Right atrium auricular region (tissue), 2 donors: ENCODE measurements at regions not wholly inside any gene's neighbourhood (a gene's known extent, or its start where the extent isn't known, plus 50 kb on each side); places are given as distances from the start of the nearest gene placed in this dataset.
"Not testable (repeated sequence)": the region's sequence is repeated elsewhere in the genome, so short reads cannot be mapped to it uniquely, and the experiment has no call there.

Source experiments
- DNase-seq: peaks from one replicate; pipeline ENCODE4 v3.0.0-alpha.2; 2019; ENCODE audit warnings: low spot score
- H3K27ac ChIP-seq, 2 donors: fragments of 200-600 bp; sonication (generic); 1 replicate in 1 of 2; 2 replicates in 1 of 2; pipeline ENCODE4 v1.5.1; 2016 to 2019
- H3K27me3 ChIP-seq, 2 donors: fragments of 200-600 bp; sonication (generic); one replicate each; pipeline versions ENCODE4 v1.5.1 to v1.6.0; 2017 to 2019
- H3K36me3 ChIP-seq: fragments of 200-600 bp; sonication (generic); one replicate; pipeline ENCODE4 v1.5.1; 2016
- H3K4me1 ChIP-seq, 2 donors: fragments of 200-600 bp; sonication (generic); one replicate each; pipeline versions ENCODE4 v1.5.1 to v1.6.0; 2017 to 2019
- H3K4me3 ChIP-seq, 2 donors: fragments of 200-600 bp; sonication (generic); 1 replicate in 1 of 2; 2 replicates in 1 of 2; pipeline ENCODE4 v1.5.1; 2017 to 2019; ENCODE audit warnings: mild to moderate bottlenecking in 1 of 2, moderate library complexity in 1 of 2
- H3K9me3 ChIP-seq, 2 donors: fragments of 200-600 bp; sonication (generic); one replicate each; pipeline ENCODE4 v1.5.1; 2019
- CTCF ChIP-seq, 2 donors: fragments of 200-600 bp; sonication (generic); IDR thresholded peaks; one replicate each; pipeline ENCODE4 v1.5.1; 2019; ENCODE audit warnings: antibody characterized with exemption in 2 of 2

DNA sequence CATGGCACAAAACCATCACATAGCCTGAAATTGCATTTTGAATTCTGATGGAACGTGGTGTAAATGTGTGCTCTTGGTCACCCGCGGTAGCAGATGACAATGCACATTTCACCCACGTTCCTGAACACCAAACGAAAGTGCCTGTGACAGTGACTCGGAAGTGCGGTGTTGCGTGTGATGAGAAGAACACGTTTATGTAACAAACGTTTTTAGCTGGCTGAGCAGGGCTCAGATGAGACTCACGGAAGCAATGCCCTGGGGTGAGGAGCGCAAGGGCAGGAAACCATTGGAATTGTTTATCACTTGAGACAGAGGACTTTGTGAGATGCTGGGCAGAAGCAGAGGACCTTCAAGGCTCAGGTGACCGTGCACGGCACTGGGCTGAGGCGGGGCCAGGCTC is 449.2 kb upstream of the CFAP20DC start:
- no peaks in the 10 kb centered on the region for H3K36me3 ChIP-seq
- no peaks in the 10 kb centered on the region for H3K27me3 ChIP-seq
- no peak overlapping the region for H3K4me3 ChIP-seq
- no peak overlapping the region for H3K27ac ChIP-seq
- no peak for TF ChIP-seq CTCF (IDR thresholded peaks at IDR 0.05)
- DNase-seq = no peak
- H3K4me1 ChIP-seq = no peaks in the 10 kb centered on the region
- H3K9me3 ChIP-seq = no peaks in the 10 kb centered on the region

- Histone ChIP-seq H3K9me3 (no peaks in the 10 kb centered on the region), H3K4me1 (no peaks in the 10 kb centered on the region), H3K27me3 (no peaks in the 10 kb centered on the region), H3K4me3 (no peak overlapping the region), H3K27ac (no peak overlapping the region), H3K36me3 (no peaks in the 10 kb centered on the region)
- no peak for TF ChIP-seq CTCF (IDR thresholded peaks at IDR 0.05)
- DNase-seq = no peak
Measured at GRCh38 chr3:59496250-59496649, 446.4 kb upstream of the CFAP20DC start.

- not testable (repeated sequence) for H3K36me3 ChIP-seq, H3K9me3 ChIP-seq, H3K27me3 ChIP-seq, H3K27ac ChIP-seq, H3K4me3 ChIP-seq, DNase-seq, H3K4me1 ChIP-seq
Measured at GRCh38 chr3:59494969-59495368, 445.1 kb upstream of the CFAP20DC start.

DNA sequence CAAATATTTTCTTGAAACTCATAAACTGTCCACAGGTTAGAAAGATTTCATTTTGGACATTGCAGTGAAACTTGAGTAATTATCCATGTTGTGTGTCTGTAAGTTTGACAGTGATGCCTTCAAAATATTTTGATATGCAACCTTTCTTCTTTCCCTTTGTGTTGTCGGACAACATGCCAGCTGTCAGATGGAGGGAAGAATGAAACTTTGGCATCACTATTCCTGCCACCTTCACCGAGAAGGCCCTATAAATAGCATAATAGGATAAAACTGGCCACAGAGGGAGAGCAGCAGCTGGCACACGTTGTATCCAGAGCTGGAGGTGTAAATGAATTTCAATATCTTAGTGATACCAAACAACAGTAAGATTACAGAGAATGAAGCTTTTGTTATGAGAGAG is 436.7 kb upstream of the CFAP20DC start:
- H3K27ac ChIP-seq = peak overlapping the region in 1 of 2 donors; percentile 71
- H3K27me3 ChIP-seq = no peaks in the 10 kb centered on the region
- peaks cover 0 to 5% of the 10 kb centered on the region in 2 donors for H3K4me1 ChIP-seq
- no peaks in the 10 kb centered on the region for H3K36me3 ChIP-seq
- TF ChIP-seq CTCF (IDR thresholded peaks at IDR 0.05) = no peak
- H3K9me3 ChIP-seq = no peaks in the 10 kb centered on the region
- DNase-seq = no peak
- H3K4me3 ChIP-seq = no peak overlapping the region

DNA sequence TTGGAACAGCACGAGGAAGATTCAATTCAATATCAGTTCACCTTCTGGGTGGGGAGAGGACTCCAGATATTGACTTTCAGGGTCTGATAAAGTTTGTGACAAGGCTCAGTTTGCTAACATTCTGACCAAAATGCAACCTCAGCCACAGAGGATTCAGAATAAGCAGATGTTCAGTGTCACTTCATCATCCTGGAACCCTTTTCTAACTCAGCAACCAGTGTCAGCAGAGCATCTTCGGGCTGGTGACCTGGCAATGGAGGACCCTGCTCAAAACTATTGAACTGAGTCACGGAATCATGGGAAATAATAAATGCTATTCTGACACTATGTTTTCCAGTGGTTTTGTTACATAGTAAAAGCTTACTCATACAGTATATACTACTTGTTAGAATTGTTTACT is 433.4 kb upstream of the CFAP20DC start:
- H3K27ac ChIP-seq = no peak overlapping the region
- no peak for TF ChIP-seq CTCF (IDR thresholded peaks at IDR 0.05)
- no peaks in the 10 kb centered on the region for H3K27me3 ChIP-seq
- peaks cover 0 to 5% of the 10 kb centered on the region in 2 donors for H3K4me1 ChIP-seq
- DNase-seq = no peak
- H3K36me3 ChIP-seq = no peaks in the 10 kb centered on the region
- no peaks in the 10 kb centered on the region for H3K9me3 ChIP-seq
- no peak overlapping the region for H3K4me3 ChIP-seq

DNA sequence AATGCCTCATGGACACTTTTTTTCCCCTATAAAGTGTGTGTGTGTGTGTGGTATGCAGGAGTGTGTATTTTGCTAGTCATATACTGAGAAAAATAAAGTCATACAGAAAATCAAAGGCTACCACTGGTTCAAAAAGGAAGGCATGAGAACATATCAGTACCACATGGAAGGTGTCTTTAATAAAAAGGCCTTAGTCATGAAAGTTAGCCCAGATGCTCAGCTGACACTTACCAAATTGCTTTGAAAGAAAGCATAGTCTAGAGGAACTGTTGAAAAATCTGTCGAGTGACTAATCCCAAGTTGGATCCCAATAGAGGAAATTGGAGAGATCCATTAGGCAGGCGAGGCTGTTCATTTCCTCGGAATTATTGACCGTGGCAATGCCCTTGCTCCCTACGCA is 432.9 kb upstream of the CFAP20DC start:
- no peak overlapping the region for H3K4me3 ChIP-seq
- DNase-seq = no peak
- H3K9me3 ChIP-seq = no peaks in the 10 kb centered on the region
- H3K27ac ChIP-seq = no peak overlapping the region
- no peak for TF ChIP-seq CTCF (IDR thresholded peaks at IDR 0.05)
- no peaks in the 10 kb centered on the region for H3K36me3 ChIP-seq
- H3K27me3 ChIP-seq = no peaks in the 10 kb centered on the region
- H3K4me1 ChIP-seq = peaks cover 0 to 5% of the 10 kb centered on the region in 2 donors
